Natural killer cell treated with Interleukin-12 subunit alpha and Interleukin-12 subunit beta and Interleukin-15 and Interleukin-18, amount 100 ng/mL, for 72 hours (primary cell): ENCODE measurements at regions not wholly inside any gene's neighbourhood (a gene's known extent, or its start where the extent isn't known, plus 50 kb on each side); places are given as distances from the start of the nearest gene placed in this dataset.
"Not testable (repeated sequence)": the region's sequence is repeated elsewhere in the genome, so short reads cannot be mapped to it uniquely, and the experiment has no call there.

Source experiments
- ATAC-seq, 2 donors: fragments of 150-1000 bp; cut with Tn5 transposase in 1 of 2; sonication (Bioruptor Pico), chemical (Tn5 transposase) in 1 of 2; 2 replicates each; pipeline ENCODE4 v1.10.0; 2021
- DNase-seq: peaks from one replicate; pipeline ENCODE4 v3.0.0; 2022; ENCODE audit warnings: low spot score
- H3K27ac Mint-ChIP-seq, 2 donors: 1 replicate in 1 of 2; 2 replicates in 1 of 2; pipeline ENCODE4 v1.8.0; 2022; ENCODE audit warnings: mixed read lengths in 2 of 2, mild to moderate bottlenecking in 1 of 2, moderate library complexity in 1 of 2
- H3K27me3 Mint-ChIP-seq, 2 donors: 1 replicate in 1 of 2; 2 replicates in 1 of 2; pipeline ENCODE4 v1.8.0; 2022; ENCODE audit warnings: mixed read lengths in 2 of 2
- H3K36me3 Mint-ChIP-seq: one replicate; pipeline ENCODE4 v1.8.0; 2022; ENCODE audit warnings: mixed read lengths
- H3K4me1 Mint-ChIP-seq, 2 donors: 1 replicate in 1 of 2; 2 replicates in 1 of 2; pipeline ENCODE4 v1.8.0; 2022; ENCODE audit warnings: low read depth in 2 of 2, mixed read lengths in 2 of 2, mild to moderate bottlenecking in 1 of 2
- H3K4me3 Mint-ChIP-seq: one replicate; pipeline ENCODE4 v1.8.0; 2022; ENCODE audit warnings: mixed read lengths
- H3K9me3 Mint-ChIP-seq: 2 replicates; pipeline ENCODE4 v1.8.0; 2022; ENCODE audit warnings: mixed read lengths

- H3K27ac Mint-ChIP-seq, result no peak overlapping the region
- peaks cover 16 to 48% of the 10 kb centered on the region in 2 donors for H3K27me3 Mint-ChIP-seq
- no peaks in the 10 kb centered on the region for H3K4me1 Mint-ChIP-seq
- DNase-seq (no peak), ATAC-seq (no peak)
- H3K36me3 Mint-ChIP-seq, result no peaks in the 10 kb centered on the region
- no peak overlapping the region for H3K4me3 Mint-ChIP-seq
- H3K9me3 Mint-ChIP-seq, result no peaks in the 10 kb centered on the region
Observed at GRCh38 chr5:171713152-171713551, 72.5 kb upstream of the SMIM23 start.

GRCh38 chr5:171714261-171714660, 71.4 kb upstream of the SMIM23 start:
- no peak for ATAC-seq
- no peak for DNase-seq
- H3K4me3 Mint-ChIP-seq, result no peak overlapping the region
- peaks cover 18 to 54% of the 10 kb centered on the region in 2 donors for H3K27me3 Mint-ChIP-seq
- H3K27ac Mint-ChIP-seq, result no peak overlapping the region
- H3K9me3 Mint-ChIP-seq, result no peaks in the 10 kb centered on the region
- no peaks in the 10 kb centered on the region for H3K36me3 Mint-ChIP-seq
- H3K4me1 Mint-ChIP-seq, result no peaks in the 10 kb centered on the region

DNA sequence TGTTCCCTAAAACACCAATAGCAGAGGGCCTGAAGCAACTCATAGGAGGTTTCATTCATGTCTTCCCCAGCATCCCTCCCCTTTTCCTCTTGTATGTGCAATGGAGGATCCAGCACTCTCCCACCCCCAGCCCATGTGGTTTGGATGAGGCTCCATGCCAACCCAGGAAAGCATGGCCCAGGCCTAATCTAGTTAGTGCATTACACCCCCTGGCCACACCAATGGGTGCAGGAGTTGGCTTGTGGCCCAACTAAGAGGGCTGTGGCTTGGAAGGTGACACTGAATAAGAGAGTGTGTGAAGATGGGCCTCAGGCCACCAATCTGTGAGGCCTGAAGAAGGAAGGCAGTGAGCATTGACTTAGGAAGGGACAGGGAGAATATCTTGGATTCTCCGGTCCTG, 70.8 kb upstream of the SMIM23 start:
- ATAC-seq (no peak), DNase-seq (no peak)
- Mint-ChIP-seq H3K9me3 (no peaks in the 10 kb centered on the region), H3K27ac (no peak overlapping the region), H3K4me1 (no peaks in the 10 kb centered on the region), H3K4me3 (no peak overlapping the region), H3K36me3 (no peaks in the 10 kb centered on the region), H3K27me3 (peaks cover 18 to 52% of the 10 kb centered on the region in 2 donors)

DNA sequence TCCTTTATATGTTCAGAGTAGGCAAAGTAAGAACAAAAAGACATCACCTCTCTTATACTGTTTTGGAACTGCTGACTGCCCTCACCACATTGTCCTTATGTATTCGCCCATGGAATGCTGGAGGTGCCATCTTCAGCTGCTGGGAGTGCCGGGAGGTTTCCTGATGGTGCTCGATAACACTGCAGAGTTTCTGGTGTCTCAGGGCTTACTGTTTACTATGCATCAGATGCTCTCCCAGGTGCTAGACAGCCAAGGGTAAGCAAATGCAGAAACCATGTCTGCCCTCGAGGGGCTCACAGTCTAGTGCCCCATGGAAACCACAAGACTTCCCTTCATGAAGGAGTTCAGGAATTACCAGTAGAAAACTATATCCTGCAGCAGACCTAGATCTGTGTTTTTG, 70.1 kb upstream of the SMIM23 start:
- peaks cover 19 to 54% of the 10 kb centered on the region in 2 donors for H3K27me3 Mint-ChIP-seq
- H3K27ac Mint-ChIP-seq, result no peak overlapping the region
- H3K4me3 Mint-ChIP-seq, result no peak overlapping the region
- ATAC-seq (no peak), DNase-seq (no peak)
- no peaks in the 10 kb centered on the region for H3K4me1 Mint-ChIP-seq
- no peaks in the 10 kb centered on the region for H3K36me3 Mint-ChIP-seq
- H3K9me3 Mint-ChIP-seq, result no peaks in the 10 kb centered on the region

DNA sequence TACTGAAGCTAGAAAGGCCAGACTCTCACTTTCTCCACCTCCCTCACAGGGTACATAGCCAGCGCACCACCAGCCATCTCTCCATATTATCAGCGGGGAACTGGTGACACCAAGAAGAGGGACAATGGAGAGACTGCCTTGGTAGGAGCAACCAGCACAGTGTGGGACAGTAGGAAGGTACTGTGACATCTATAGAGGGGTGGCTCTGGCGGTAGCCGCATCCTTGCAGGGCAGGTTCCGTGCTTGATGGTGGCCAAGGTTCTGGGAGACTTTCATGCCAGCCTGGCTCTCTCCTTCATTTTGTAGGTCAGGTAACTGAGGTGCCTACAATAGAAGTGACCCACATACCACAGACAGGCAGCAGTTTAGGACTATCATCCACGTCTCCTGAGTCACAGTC, 65.5 kb upstream of the SMIM23 start:
- ATAC-seq (peak; percentile 16 to 20), DNase-seq (no peak)
- Mint-ChIP-seq H3K9me3 (no peaks in the 10 kb centered on the region), H3K4me1 (peaks cover 0 to 3% of the 10 kb centered on the region in 2 donors), H3K4me3 (no peak overlapping the region), H3K27ac (no peak overlapping the region), H3K36me3 (no peaks in the 10 kb centered on the region), H3K27me3 (peaks cover 18 to 50% of the 10 kb centered on the region in 2 donors)

DNA sequence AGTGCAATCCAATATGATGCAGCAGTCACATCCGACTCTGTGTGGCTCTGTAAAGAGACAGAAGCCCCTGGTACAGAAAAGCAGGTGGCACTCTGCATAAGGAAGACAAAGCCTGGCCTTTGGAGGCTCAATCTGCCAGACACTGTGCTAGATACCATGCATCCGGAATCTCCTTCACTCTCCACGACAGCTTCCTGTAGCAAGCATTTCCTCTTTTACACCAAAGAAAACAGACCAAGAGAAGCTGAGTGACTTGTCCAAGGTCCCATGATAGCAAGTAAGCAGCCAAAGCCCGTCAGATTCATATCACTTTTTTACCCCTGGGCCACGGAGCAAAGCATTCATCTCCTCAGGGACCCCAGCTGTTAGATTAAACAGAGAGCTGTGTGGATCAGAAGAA, 64.2 kb upstream of the SMIM23 start:
- Mint-ChIP-seq H3K4me3 (no peak overlapping the region), H3K36me3 (peaks cover 8% of the 10 kb centered on the region), H3K27me3 (peaks cover 23 to 55% of the 10 kb centered on the region in 2 donors), H3K27ac (no peak overlapping the region), H3K9me3 (peaks cover 5% of the 10 kb centered on the region), H3K4me1 (peaks cover 0 to 3% of the 10 kb centered on the region in 2 donors)
- ATAC-seq, result no peak
- no peak for DNase-seq

GRCh38 chr5:171724468-171725204, 61.0 kb upstream of the SMIM23 start:
- Mint-ChIP-seq H3K27ac (no peak overlapping the region), H3K4me1 (peaks cover 0 to 3% of the 10 kb centered on the region in 2 donors), H3K4me3 (no peak overlapping the region), H3K27me3 (peaks cover 25 to 54% of the 10 kb centered on the region in 2 donors), H3K9me3 (peaks cover 8% of the 10 kb centered on the region), H3K36me3 (peaks cover 18% of the 10 kb centered on the region)
- ATAC-seq, result no peak
- no peak for DNase-seq

DNA sequence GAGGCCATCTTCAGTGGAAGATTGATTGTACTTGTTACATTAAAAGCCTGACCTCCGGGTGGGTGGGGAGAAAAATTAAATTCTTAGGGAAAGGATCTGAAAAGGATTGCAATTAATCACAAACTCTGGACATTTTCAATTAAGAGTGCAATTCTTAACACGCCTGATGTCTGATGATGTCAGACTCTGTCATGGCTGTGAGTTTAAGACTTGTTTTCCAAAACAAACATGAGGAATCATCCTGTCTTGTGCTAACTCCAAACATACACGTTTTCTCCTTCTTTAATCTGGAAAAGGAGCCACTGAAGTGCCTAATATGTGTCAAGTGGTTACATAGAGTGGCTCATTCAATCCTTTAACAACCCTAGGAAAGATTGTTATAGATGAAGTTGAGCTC, 60.4 kb upstream of the SMIM23 start:
- Mint-ChIP-seq H3K9me3 (peaks cover 8% of the 10 kb centered on the region), H3K27me3 (peaks cover 22 to 51% of the 10 kb centered on the region in 2 donors), H3K36me3 (peaks cover 18% of the 10 kb centered on the region), H3K4me3 (no peak overlapping the region), H3K27ac (no peak overlapping the region), H3K4me1 (peaks cover 0 to 3% of the 10 kb centered on the region in 2 donors)
- no peak for DNase-seq
- ATAC-seq, result no peak

DNA sequence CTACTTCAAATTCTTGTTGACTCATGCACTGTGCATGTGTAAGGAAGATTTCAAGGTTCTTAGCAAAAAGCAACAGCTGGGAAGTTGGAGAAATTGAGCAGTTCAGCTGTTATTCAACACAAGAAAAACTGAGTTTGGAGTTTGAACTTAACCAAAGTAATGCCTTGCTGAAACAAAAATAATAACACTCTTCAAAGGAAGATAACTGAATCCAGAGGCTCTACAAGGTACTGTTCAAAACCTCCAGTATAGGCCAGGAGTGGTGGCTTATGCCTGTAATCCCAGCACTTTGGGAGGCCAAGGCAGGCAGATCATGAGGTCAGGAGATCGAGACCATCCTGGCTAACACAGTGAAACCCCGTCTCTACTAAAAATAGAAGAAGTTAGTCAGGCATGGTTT, 58.8 kb upstream of the SMIM23 start:
- not testable (repeated sequence) for DNase-seq, H3K27ac Mint-ChIP-seq, H3K4me3 Mint-ChIP-seq, H3K4me1 Mint-ChIP-seq, H3K9me3 Mint-ChIP-seq, ATAC-seq
- Mint-ChIP-seq H3K27me3 (peaks cover 22 to 47% of the 10 kb centered on the region in 2 donors), H3K36me3 (peaks cover 18% of the 10 kb centered on the region)

DNA sequence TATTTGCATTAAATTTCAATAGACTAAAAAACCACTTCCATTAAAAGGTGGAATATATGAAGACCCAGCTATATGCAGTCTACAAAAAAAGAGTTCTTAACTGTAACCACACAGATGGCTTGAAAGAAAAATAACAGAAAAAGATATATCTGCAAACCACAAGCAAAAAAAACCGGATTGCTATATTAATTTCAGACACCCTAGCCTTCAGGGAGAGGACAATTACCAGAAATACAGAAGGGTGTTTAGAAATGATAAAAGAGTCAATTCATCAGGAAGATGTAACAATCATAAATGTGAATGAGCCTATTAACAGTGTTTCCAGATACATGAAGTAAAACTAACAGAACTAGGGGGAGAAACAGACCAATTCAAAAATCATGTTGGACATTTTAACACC, 56.9 kb upstream of the SMIM23 start:
- Mint-ChIP-seq H3K27ac (no peak overlapping the region), H3K36me3 (peaks cover 18% of the 10 kb centered on the region), H3K4me1 (no peaks in the 10 kb centered on the region), H3K9me3 (peaks cover 8% of the 10 kb centered on the region), H3K4me3 (no peak overlapping the region), H3K27me3 (peaks cover 20 to 47% of the 10 kb centered on the region in 2 donors)
- ATAC-seq (no peak), DNase-seq (no peak)
